Breast epithelium (tissue), 4 donors: ENCODE measurements at regions not wholly inside any gene's neighbourhood (a gene's known extent, or its start where the extent isn't known, plus 50 kb on each side); places are given as distances from the start of the nearest gene placed in this dataset.

Source experiments
- DNase-seq, 2 donors: peaks; one replicate each; pipeline ENCODE4 v3.0.0-alpha.2; 2019; ENCODE audit warnings: low spot score in 2 of 2
- H3K27ac ChIP-seq, 2 donors: fragments of 200-600 bp; sonication (generic) in 1 of 2; one replicate each; pipeline ENCODE4 v1.5.1; 2016 to 2019; ENCODE audit warnings: mild to moderate bottlenecking in 1 of 2
- H3K27me3 ChIP-seq, 2 donors: fragments of 200-600 bp; sonication (generic) in 1 of 2; one replicate each; pipeline versions ENCODE4 v1.5.1 to v1.6.0; 2017 to 2019; ENCODE audit warnings: control low read depth in 1 of 2, mild to moderate bottlenecking in 1 of 2
- H3K36me3 ChIP-seq: fragments of 200-600 bp; one replicate; pipeline ENCODE4 v1.5.1; 2019
- H3K4me1 ChIP-seq, 2 donors: fragments of 200-600 bp; sonication (generic); one replicate each; pipeline ENCODE4 v1.5.1; 2016 to 2019; ENCODE audit warnings: control low read depth in 1 of 2
- H3K4me3 ChIP-seq, 3 donors: fragments of 200-600 bp; sonication (generic); 1 replicate in 2 of 3; 2 replicates in 1 of 3; pipeline ENCODE4 v1.5.1; 2016 to 2019; ENCODE audit warnings: mild to moderate bottlenecking in 3 of 3, moderate library complexity in 2 of 3
- H3K9me3 ChIP-seq, 2 donors: fragments of 200-600 bp; sonication (generic) in 1 of 2; one replicate each; pipeline ENCODE4 v1.5.1; 2016 to 2019; ENCODE audit warnings: control low read depth in 1 of 2
- POLR2A ChIP-seq: fragments of 450-650 bp; IDR thresholded peaks from one replicate; pipeline ENCODE4 v1.6.1; 2016; ENCODE audit warnings: antibody characterized with exemption, mild to moderate bottlenecking, moderate library complexity
- POLR2AphosphoS5 ChIP-seq, 3 donors: sonication (generic); formaldehyde crosslinking; IDR thresholded peaks; one replicate each; pipeline ENCODE4 v1.6.1; 2017; ENCODE audit warnings: antibody characterized with exemption in 3 of 3
- intact Hi-C: fragments of 100-400 bp; cut with DNase I; formaldehyde crosslinking; loops from one replicate; pipeline ENCODE4 v1.15.1; 2023; ENCODE audit warnings: low total_unique reads
- TF ChIP-seq, protein P1 (sequence below), 3 donors: fragments of 450-650 bp; IDR thresholded peaks; one replicate each; pipeline ENCODE4 v1.5.1; 2016 to 2017; ENCODE audit warnings: antibody characterized with exemption in 3 of 3, mild to moderate bottlenecking in 3 of 3, moderate library complexity in 3 of 3

- TF ChIP-seq POLR2A (no peak), POLR2AphosphoS5 (IDR thresholded peaks at IDR 0.05) (no peak)
- TF ChIP-seq, protein P1, sequence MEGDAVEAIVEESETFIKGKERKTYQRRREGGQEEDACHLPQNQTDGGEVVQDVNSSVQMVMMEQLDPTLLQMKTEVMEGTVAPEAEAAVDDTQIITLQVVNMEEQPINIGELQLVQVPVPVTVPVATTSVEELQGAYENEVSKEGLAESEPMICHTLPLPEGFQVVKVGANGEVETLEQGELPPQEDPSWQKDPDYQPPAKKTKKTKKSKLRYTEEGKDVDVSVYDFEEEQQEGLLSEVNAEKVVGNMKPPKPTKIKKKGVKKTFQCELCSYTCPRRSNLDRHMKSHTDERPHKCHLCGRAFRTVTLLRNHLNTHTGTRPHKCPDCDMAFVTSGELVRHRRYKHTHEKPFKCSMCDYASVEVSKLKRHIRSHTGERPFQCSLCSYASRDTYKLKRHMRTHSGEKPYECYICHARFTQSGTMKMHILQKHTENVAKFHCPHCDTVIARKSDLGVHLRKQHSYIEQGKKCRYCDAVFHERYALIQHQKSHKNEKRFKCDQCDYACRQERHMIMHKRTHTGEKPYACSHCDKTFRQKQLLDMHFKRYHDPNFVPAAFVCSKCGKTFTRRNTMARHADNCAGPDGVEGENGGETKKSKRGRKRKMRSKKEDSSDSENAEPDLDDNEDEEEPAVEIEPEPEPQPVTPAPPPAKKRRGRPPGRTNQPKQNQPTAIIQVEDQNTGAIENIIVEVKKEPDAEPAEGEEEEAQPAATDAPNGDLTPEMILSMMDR (IDR thresholded peaks at IDR 0.05), result no peak
- H3K36me3 ChIP-seq, result no peaks in the 10 kb centered on the region
- no peaks in the 10 kb centered on the region for H3K4me1 ChIP-seq
- no peak overlapping the region for H3K27ac ChIP-seq
- no peak for DNase-seq
- H3K9me3 ChIP-seq, result peaks cover 0 to 16% of the 10 kb centered on the region in 2 donors
- H3K4me3 ChIP-seq, result no peak overlapping the region
- no peaks in the 10 kb centered on the region for H3K27me3 ChIP-seq
- intact Hi-C loops, result no loop called here
Measured at GRCh38 chr7:84638339-84638697, 443.7 kb upstream of the SEMA3A start.

DNA sequence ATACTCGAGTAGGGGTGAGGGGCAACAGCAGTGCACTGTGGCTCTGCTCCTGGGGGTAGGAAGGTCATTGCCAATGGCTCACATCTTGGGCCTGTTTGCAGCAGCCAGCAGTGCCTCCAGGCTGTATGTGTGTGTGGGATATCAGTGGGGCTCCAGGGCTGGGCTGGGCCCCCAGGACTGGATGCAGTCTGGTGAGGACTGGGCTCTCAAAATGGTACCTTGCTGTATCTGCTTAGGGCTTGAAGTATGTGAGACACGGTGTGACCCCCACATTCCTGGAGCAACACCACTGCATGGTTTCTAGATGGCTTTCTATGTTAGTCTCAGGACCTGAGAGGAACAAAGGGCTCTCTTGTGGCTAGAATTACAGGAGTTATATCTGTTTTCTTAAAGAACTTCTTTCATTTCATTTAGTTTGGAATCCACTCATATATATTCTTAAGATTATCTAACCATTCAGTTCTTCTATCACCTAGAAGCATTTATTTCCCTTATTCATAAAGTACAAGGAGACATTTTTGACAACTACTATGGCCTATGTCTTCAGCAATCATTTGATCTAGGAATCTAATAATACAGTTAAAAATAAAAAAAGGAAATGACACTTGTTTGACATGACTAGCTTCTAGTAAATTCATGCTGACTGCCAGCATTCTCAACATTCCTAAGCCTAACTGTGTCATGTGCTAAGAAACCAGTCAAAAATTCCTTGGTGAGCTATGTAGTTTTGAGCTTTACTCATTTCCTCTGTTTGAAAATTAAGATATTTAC, 443.2 kb upstream of the SEMA3A start:
- Histone ChIP-seq H3K4me1 (no peaks in the 10 kb centered on the region), H3K4me3 (no peak overlapping the region), H3K27me3 (no peaks in the 10 kb centered on the region), H3K27ac (no peak overlapping the region), H3K9me3 (peaks cover 0 to 21% of the 10 kb centered on the region in 2 donors), H3K36me3 (no peaks in the 10 kb centered on the region)
- intact Hi-C loops, result no loop called here
- TF ChIP-seq, protein P1 (IDR thresholded peaks at IDR 0.05), result no peak
- no peak for TF ChIP-seq POLR2AphosphoS5 (IDR thresholded peaks at IDR 0.05)
- TF ChIP-seq POLR2A, result no peak
- DNase-seq, result no peak

- intact Hi-C loops, result no loop called here
- TF ChIP-seq POLR2A (no peak), POLR2AphosphoS5 (IDR thresholded peaks at IDR 0.05) (no peak)
- TF ChIP-seq, protein P1 (IDR thresholded peaks at IDR 0.05), result no peak
- Histone ChIP-seq H3K4me1 (no peaks in the 10 kb centered on the region), H3K27ac (no peak overlapping the region), H3K27me3 (no peaks in the 10 kb centered on the region), H3K4me3 (no peak overlapping the region), H3K36me3 (no peaks in the 10 kb centered on the region), H3K9me3 (peaks cover 9 to 30% of the 10 kb centered on the region in 2 donors)
- no peak for DNase-seq
Measured at GRCh38 chr7:84631913-84632312, 437.3 kb upstream of the SEMA3A start.

- Histone ChIP-seq H3K9me3 (peaks cover 9 to 29% of the 10 kb centered on the region in 2 donors), H3K4me3 (no peak overlapping the region), H3K27me3 (no peaks in the 10 kb centered on the region), H3K4me1 (no peaks in the 10 kb centered on the region), H3K36me3 (no peaks in the 10 kb centered on the region), H3K27ac (no peak overlapping the region)
- TF ChIP-seq, protein P1 (IDR thresholded peaks at IDR 0.05), result no peak
- TF ChIP-seq POLR2AphosphoS5 (IDR thresholded peaks at IDR 0.05) (no peak), POLR2A (no peak)
- intact Hi-C loops, result no loop called here
- no peak for DNase-seq
Measured at GRCh38 chr7:84629640-84630318, 435.2 kb upstream of the SEMA3A start.

DNA sequence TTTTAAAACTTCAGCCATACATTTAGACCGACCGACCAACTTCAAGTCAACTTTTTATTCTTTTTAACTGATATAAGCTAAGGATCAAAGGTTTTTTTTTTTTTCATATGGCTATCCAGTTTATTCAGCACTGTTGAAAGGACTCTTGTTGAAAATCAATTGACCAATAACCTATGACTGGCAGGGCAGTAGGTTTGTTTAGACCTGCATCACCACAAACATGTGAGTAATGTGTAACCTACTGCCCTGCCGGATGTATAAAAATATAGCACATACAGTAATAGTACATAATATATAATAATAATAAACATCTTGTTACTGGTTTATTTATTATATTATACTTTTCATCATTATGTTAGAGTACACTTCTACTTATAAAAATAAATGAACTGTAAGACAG, 434.6 kb upstream of the SEMA3A start:
- H3K4me3 ChIP-seq, result no peak overlapping the region
- TF ChIP-seq POLR2A (no peak), POLR2AphosphoS5 (IDR thresholded peaks at IDR 0.05) (no peak)
- TF ChIP-seq, protein P1 (IDR thresholded peaks at IDR 0.05), result no peak
- DNase-seq, result no peak
- no peaks in the 10 kb centered on the region for H3K27me3 ChIP-seq
- peaks cover 9 to 23% of the 10 kb centered on the region in 2 donors for H3K9me3 ChIP-seq
- H3K36me3 ChIP-seq, result no peaks in the 10 kb centered on the region
- intact Hi-C loops, result no loop called here
- H3K27ac ChIP-seq, result no peak overlapping the region
- H3K4me1 ChIP-seq, result no peaks in the 10 kb centered on the region
